WI38 (cell line): ENCODE measurements at regions not wholly inside any gene's neighbourhood (a gene's known extent, or its start where the extent isn't known, plus 50 kb on each side); places are given as distances from the start of the nearest gene placed in this dataset.

Source experiments
- H3K4me3 ChIP-seq: 2 replicates; pipeline ENCODE4 v1.5.1; 2011; ENCODE audit warnings: low read depth, mild to moderate bottlenecking, control low read depth, low read length
- CTCF ChIP-seq: IDR thresholded peaks from 2 replicates; pipeline ENCODE4 v1.5.1; 2012; ENCODE audit warnings: low read depth, mild to moderate bottlenecking, control low read depth, low read length

GRCh38 chr3:102142379-102143060, 292.3 kb upstream of the ZPLD1 start:
- TF ChIP-seq CTCF, result no peak
- H3K4me3 ChIP-seq, result no peak overlapping the region

GRCh38 chr3:102143536-102143935, 291.3 kb upstream of the ZPLD1 start:
- TF ChIP-seq CTCF, result no peak
- no peak overlapping the region for H3K4me3 ChIP-seq

GRCh38 chr3:102144063-102144462, 290.8 kb upstream of the ZPLD1 start:
- TF ChIP-seq CTCF, result no peak
- no peak overlapping the region for H3K4me3 ChIP-seq

- H3K4me3 ChIP-seq, result no peak overlapping the region
- no peak for TF ChIP-seq CTCF
Measured at GRCh38 chr3:102148598-102149337, 286.0 kb upstream of the ZPLD1 start.

GRCh38 chr3:102151935-102152334, 282.9 kb upstream of the ZPLD1 start:
- H3K4me3 ChIP-seq, result no peak overlapping the region
- TF ChIP-seq CTCF, result no peak

GRCh38 chr3:102156426-102156825, 278.4 kb upstream of the ZPLD1 start:
- TF ChIP-seq CTCF, result no peak

GRCh38 chr3:102158080-102158740, 276.6 kb upstream of the ZPLD1 start:
- no peak for TF ChIP-seq CTCF
- no peak overlapping the region for H3K4me3 ChIP-seq

More at GRCh38 chr3:102156426-102156825, 278.4 kb upstream of the ZPLD1 start:
- no peak overlapping the region for H3K4me3 ChIP-seq
